Thoracic aorta (tissue), 2 donors: ENCODE measurements at regions not wholly inside any gene's neighbourhood (a gene's known extent, or its start where the extent isn't known, plus 50 kb on each side); places are given as distances from the start of the nearest gene placed in this dataset.

Source experiments
- ATAC-seq: fragments of 150-250 bp; one replicate; pipeline ENCODE4 v1.8.0; 2017; ENCODE audit warnings: low read depth; ENCODE audit not compliant: insufficient number of reproducible peaks, low FRiP score
- DNase-seq: peaks from one replicate; pipeline ENCODE4 v3.0.0-alpha.2; 2020; ENCODE audit warnings: low spot score
- H3K27ac ChIP-seq, 2 donors: fragments of 200-600 bp; sonication (generic); 1 replicate in 1 of 2; 2 replicates in 1 of 2; pipeline ENCODE4 v1.5.1; 2016; ENCODE audit warnings: mild to moderate bottlenecking in 2 of 2, moderate library complexity in 2 of 2
- H3K27me3 ChIP-seq: fragments of 200-600 bp; sonication (generic); replicated peaks from 2 replicates; pipeline ENCODE4 v1.6.0; 2016; ENCODE audit warnings: mild to moderate bottlenecking; ENCODE audit not compliant: insufficient read depth
- H3K36me3 ChIP-seq: fragments of 200-600 bp; sonication (generic); one replicate; pipeline ENCODE4 v1.5.1; 2016
- H3K4me1 ChIP-seq, 2 donors: fragments of 200-600 bp; sonication (generic); 1 replicate in 1 of 2; 2 replicates in 1 of 2; pipeline versions ENCODE4 v1.5.1 to v1.6.0; 2016; ENCODE audit warnings: low read depth in 2 of 2, mild to moderate bottlenecking in 1 of 2; ENCODE audit not compliant: control insufficient read depth in 1 of 2
- H3K4me3 ChIP-seq: fragments of 200-600 bp; sonication (generic); 2 replicates; pipeline ENCODE4 v1.5.1; 2016; ENCODE audit warnings: mild to moderate bottlenecking
- H3K9me3 ChIP-seq: fragments of 200-600 bp; sonication (generic); 2 replicates; pipeline ENCODE4 v1.5.1; 2016
- CTCF ChIP-seq: fragments of 200-600 bp; sonication (generic); IDR thresholded peaks from one replicate; pipeline ENCODE4 v1.5.1; 2019; ENCODE audit warnings: antibody characterized with exemption

DNA sequence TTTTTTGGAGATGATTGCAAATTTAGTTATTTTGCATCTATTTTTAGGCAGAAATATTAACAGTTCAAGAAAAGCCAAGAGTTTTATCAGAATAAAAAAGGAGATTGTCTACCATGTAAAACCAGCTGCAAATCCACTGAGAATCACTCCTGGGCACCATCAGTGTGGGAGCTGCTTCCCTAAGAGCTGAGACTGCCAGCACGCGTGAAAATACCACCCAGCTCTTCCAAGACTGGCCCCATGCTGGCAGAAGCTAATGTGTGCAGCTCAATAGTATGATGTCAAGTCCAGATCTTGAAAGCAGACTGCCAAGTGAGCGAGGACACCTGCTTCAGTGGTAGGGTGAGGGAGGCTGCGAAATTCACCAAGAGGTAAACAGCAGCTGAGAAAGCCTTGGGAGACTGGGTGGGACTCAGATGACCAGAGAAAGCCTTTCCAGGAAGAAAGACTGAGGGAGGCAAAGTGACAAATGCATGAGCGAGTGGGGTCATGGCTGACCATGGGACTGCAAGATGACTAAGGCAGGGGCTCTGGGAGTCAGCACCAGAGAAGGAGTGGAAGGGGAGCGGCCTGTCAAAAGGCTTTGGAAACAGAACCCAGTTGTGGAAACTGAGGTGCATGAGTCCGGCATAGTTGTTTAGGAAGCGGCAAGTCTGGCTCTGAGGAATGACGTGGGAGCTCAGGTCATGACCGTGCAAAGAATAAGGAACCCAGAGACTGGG is 200.9 kb downstream of the GADD45G start:
- Histone ChIP-seq H3K9me3 (no peaks in the 10 kb centered on the region), H3K4me3 (no peak overlapping the region), H3K36me3 (no peaks in the 10 kb centered on the region), H3K4me1 (peaks cover 7 to 26% of the 10 kb centered on the region in 2 donors), H3K27me3 (no peaks in the 10 kb centered on the region), H3K27ac (no peak overlapping the region)
- no peak for DNase-seq
- TF ChIP-seq CTCF = no peak
- ATAC-seq = no peak

GRCh38 chr9:89806371-89807100 is 201.7 kb downstream of the GADD45G start:
- DNase-seq (no peak), ATAC-seq (no peak)
- H3K9me3 ChIP-seq = no peaks in the 10 kb centered on the region
- H3K4me1 ChIP-seq = peaks cover 7 to 18% of the 10 kb centered on the region in 2 donors
- H3K27me3 ChIP-seq = no peaks in the 10 kb centered on the region
- no peaks in the 10 kb centered on the region for H3K36me3 ChIP-seq
- no peak overlapping the region for H3K27ac ChIP-seq
- H3K4me3 ChIP-seq = no peak overlapping the region
- no peak for TF ChIP-seq CTCF

- ATAC-seq (no peak), DNase-seq (no peak)
- Histone ChIP-seq H3K4me3 (no peak overlapping the region), H3K36me3 (no peaks in the 10 kb centered on the region), H3K4me1 (peaks cover 4 to 13% of the 10 kb centered on the region in 2 donors), H3K27me3 (no peaks in the 10 kb centered on the region), H3K9me3 (no peaks in the 10 kb centered on the region), H3K27ac (no peak overlapping the region)
- no peak for TF ChIP-seq CTCF
These were observed 202.2 kb downstream of the GADD45G start for GRCh38 chr9:89807101-89807395.

DNA sequence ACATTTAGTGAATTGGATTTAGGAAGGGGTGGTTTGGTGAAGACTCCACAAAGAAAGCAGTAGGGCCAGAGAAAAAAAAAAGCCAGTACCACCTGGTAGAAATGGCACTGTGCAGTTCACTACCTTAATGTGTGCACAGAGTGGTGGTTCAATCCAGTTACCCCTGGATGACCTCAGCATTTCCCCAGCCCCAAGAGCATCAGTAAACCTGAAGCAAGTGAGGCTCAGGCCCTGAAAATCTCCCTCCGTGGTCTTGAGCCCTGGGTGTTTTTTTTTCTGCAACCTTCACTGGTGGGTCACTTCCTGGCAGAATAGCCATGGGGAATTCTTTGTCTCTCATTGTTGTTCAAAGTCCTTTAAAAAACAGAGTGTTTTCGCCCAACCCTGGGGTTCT is 202.9 kb downstream of the GADD45G start:
- Histone ChIP-seq H3K27me3 (no peaks in the 10 kb centered on the region), H3K27ac (no peak overlapping the region), H3K9me3 (no peaks in the 10 kb centered on the region), H3K36me3 (no peaks in the 10 kb centered on the region), H3K4me3 (no peak overlapping the region), H3K4me1 (peaks cover 0 to 7% of the 10 kb centered on the region in 2 donors)
- DNase-seq (no peak), ATAC-seq (no peak)
- TF ChIP-seq CTCF = no peak

- ATAC-seq (no peak), DNase-seq (no peak)
- H3K4me1 ChIP-seq = peaks cover 0 to 1% of the 10 kb centered on the region in 2 donors
- no peak overlapping the region for H3K4me3 ChIP-seq
- H3K27ac ChIP-seq = no peak overlapping the region
- H3K36me3 ChIP-seq = no peaks in the 10 kb centered on the region
- no peak for TF ChIP-seq CTCF
- no peaks in the 10 kb centered on the region for H3K9me3 ChIP-seq
- H3K27me3 ChIP-seq = no peaks in the 10 kb centered on the region
These were observed 203.4 kb downstream of the GADD45G start for GRCh38 chr9:89808076-89808755.
